Lower leg skin (tissue), 4 donors: ENCODE measurements at regions not wholly inside any gene's neighbourhood (a gene's known extent, or its start where the extent isn't known, plus 50 kb on each side); places are given as distances from the start of the nearest gene placed in this dataset.

Experiments used
- DNase-seq, 2 donors: peaks; one replicate each; pipeline ENCODE4 v3.0.0-alpha.2; 2019; ENCODE audit warnings: low spot score in 2 of 2
- H3K4me3 ChIP-seq: fragments of 200-600 bp; sonication (generic); 2 replicates; pipeline ENCODE4 v1.5.1; 2017; ENCODE audit warnings: mild to moderate bottlenecking, low read depth; ENCODE audit not compliant: poor library complexity, severe bottlenecking
- POLR2A ChIP-seq, 2 donors: fragments of 450-650 bp; IDR thresholded peaks; one replicate each; pipeline ENCODE4 v1.6.1; 2016 to 2017; ENCODE audit warnings: antibody characterized with exemption in 2 of 2, mild to moderate bottlenecking in 1 of 2, moderate library complexity in 1 of 2
- WGBS, 2 donors: methylation state at CpG; one replicate each; pipeline ENCODE4 v1.1.5; 2018; 5-methylcytosine and 5-hydroxymethylcytosine counted together
- intact Hi-C: fragments of 100-400 bp; cut with DNase I; formaldehyde crosslinking; loops from one replicate; pipeline ENCODE4 v1.15.0; 2023; ENCODE audit warnings: low total_unique reads
- TF ChIP-seq, protein P1 (sequence below), 3 donors: fragments of 450-650 bp; IDR thresholded peaks; one replicate each; pipeline ENCODE4 v1.5.1; 2016; ENCODE audit warnings: antibody characterized with exemption in 3 of 3, mild to moderate bottlenecking in 3 of 3, moderate library complexity in 2 of 3

GRCh38 chr13:34881494-34881893, 60.6 kb upstream of the NBEA start:
- no peak for DNase-seq
- intact Hi-C loops, result no loop called here
- WGBS, 2 donors, result 55 to 77% methylated on average over 2 of the region's 2 CpGs
- TF ChIP-seq POLR2A (IDR thresholded peaks at IDR 0.05), result no peak
- TF ChIP-seq, protein P1, sequence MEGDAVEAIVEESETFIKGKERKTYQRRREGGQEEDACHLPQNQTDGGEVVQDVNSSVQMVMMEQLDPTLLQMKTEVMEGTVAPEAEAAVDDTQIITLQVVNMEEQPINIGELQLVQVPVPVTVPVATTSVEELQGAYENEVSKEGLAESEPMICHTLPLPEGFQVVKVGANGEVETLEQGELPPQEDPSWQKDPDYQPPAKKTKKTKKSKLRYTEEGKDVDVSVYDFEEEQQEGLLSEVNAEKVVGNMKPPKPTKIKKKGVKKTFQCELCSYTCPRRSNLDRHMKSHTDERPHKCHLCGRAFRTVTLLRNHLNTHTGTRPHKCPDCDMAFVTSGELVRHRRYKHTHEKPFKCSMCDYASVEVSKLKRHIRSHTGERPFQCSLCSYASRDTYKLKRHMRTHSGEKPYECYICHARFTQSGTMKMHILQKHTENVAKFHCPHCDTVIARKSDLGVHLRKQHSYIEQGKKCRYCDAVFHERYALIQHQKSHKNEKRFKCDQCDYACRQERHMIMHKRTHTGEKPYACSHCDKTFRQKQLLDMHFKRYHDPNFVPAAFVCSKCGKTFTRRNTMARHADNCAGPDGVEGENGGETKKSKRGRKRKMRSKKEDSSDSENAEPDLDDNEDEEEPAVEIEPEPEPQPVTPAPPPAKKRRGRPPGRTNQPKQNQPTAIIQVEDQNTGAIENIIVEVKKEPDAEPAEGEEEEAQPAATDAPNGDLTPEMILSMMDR (IDR thresholded peaks at IDR 0.05), result no peak
- no peak overlapping the region for H3K4me3 ChIP-seq

DNA sequence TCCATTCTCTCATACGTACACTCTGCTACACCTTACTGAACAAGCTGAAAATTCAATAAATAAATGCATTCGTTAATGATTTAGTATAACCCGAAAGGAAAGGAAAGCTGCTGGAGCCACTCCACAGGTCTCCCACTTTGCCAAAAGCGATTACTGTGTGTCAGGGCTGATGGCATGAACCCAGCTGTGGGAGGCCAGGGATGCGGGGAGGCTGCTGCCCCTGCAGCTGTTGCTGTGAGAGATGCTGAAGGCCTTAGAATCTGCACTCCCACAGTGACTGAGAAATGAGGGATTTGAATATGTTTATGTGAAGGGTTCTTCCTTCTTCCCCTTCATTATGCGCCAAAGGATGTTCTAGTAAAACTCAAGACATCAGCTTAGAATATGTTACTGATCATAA, 58.7 kb upstream of the NBEA start:
- intact Hi-C loops, result no loop called here
- WGBS, 2 donors, result 58 to 63% methylated on average over 6 of the region's 6 CpGs
- no peak overlapping the region for H3K4me3 ChIP-seq
- DNase-seq, result no peak
- TF ChIP-seq, protein P1 (IDR thresholded peaks at IDR 0.05), result no peak
- no peak for TF ChIP-seq POLR2A (IDR thresholded peaks at IDR 0.05)

DNA sequence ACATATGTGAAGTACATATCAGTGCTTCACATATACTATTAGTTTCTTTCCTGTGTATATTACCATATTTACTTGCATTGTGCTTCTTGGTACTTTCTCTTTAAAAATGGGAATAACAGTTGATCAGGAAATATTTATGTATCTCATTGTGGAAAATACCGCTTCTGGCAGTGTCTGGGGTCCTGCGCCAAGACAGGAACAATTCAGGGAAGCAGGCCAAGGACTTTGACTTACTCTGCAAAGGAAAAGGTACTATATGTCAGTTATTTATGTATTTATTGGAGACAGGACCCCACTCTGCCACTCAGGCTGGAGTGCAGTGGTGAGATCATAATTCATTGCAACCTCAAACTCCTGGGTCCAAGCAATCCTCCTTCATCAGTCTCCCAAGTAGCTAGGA, 57.7 kb upstream of the NBEA start:
- TF ChIP-seq, protein P1 (IDR thresholded peaks at IDR 0.05), result no peak
- 21 to 58% methylated on average over 2 of the region's 2 CpGs for WGBS, 2 donors
- H3K4me3 ChIP-seq, result no peak overlapping the region
- DNase-seq, result no peak
- intact Hi-C loops, result no loop called here

GRCh38 chr13:34886121-34886875, 55.8 kb upstream of the NBEA start:
- intact Hi-C loops, result no loop called here
- DNase-seq, result no peak
- H3K4me3 ChIP-seq, result no peak overlapping the region
- WGBS, 2 donors, result 20 to 22% methylated on average over 2 of the region's 2 CpGs
- TF ChIP-seq, protein P1 (IDR thresholded peaks at IDR 0.05), result no peak
- TF ChIP-seq POLR2A (IDR thresholded peaks at IDR 0.05), result no peak

DNA sequence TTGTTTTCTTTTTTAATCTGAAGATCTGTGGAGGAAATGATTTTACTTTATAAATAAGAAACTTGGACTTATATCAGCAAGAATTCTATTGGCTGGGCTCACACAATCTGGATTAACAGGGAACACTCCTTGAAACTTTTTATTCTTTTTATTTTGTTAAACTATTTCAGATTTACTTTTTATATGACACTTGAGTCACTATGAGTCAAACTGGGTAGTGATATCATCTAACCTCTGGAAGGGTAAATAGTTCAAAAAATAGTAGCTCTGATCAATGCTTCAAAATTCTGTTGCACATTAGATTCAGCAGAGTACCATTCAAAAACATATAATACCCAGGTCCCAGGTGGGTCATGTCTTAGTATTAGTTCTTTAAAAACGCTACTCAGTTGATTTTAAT, 55.1 kb upstream of the NBEA start:
- TF ChIP-seq, protein P1 (IDR thresholded peaks at IDR 0.05), result no peak
- TF ChIP-seq POLR2A (IDR thresholded peaks at IDR 0.05), result no peak
- intact Hi-C loops, result no loop called here
- DNase-seq, result no peak
- WGBS, 2 donors, result 73 to 77% methylated on average over 1 of the region's 1 CpG
- no peak overlapping the region for H3K4me3 ChIP-seq
